ENCODE measurements at regions not wholly inside any gene's neighbourhood (a gene's known extent, or its start where the extent isn't known, plus 50 kb on each side); places are given as distances from the start of the nearest gene placed in this dataset.

GRCh38 chr4:182163180-182163579 lies 80.0 kb upstream of the TENM3 start:
- Histone ChIP-seq H3K36me3 (ENCODE audit: control insufficient read depth, insufficient read depth, low read length) (no peaks in the 10 kb centered on the region), H2AK5ac (ENCODE audit: low read depth, low read length) (no peak overlapping the region), H2BK20ac (ENCODE audit: low read depth, low read length) (no peak overlapping the region), H2AFZ (replicated peaks; ENCODE audit: low read length, poor library complexity) (no peak overlapping the region), H3K27ac (ENCODE audit: insufficient read depth, low read length) (no peak overlapping the region), H3K14ac (replicated peaks; ENCODE audit: low read depth, low read length) (no peak overlapping the region), H2BK5ac (ENCODE audit: low read depth, low read length, poor library complexity, severe bottlenecking) (no peak overlapping the region), H3K56ac (ENCODE audit: extremely low read depth, insufficient read depth, low read length) (no peak overlapping the region), H3K23ac (ENCODE audit: low read depth, low read length) (no peak overlapping the region), H3K79me1 (ENCODE audit: low read depth in 1 of 2, low read length in 2 of 2) (peaks cover 4 to 8% of the 10 kb centered on the region in 2 experiments; a peak in 3 of 4 replicates), H3K4ac (ENCODE audit: low read depth, low read length) (no peak overlapping the region), H3K18ac (ENCODE audit: low read depth, low read length) (no peak overlapping the region), H3K9me1 (ENCODE audit: insufficient read depth, low read length) (no peaks in the 10 kb centered on the region; the same call in 1 of the 2 replicates), H4K91ac (ENCODE audit: insufficient read depth, low read depth, low read length) (no peak overlapping the region), H3K4me1 (ENCODE audit: control insufficient read depth, insufficient read depth, low read length) (no peaks in the 10 kb centered on the region), H2AK9ac (replicated peaks; ENCODE audit: low read depth, low read length, poor library complexity) (no peak overlapping the region), H2BK15ac (ENCODE audit: low read depth, low read length) (no peak overlapping the region), H4K5ac (ENCODE audit: low read depth, low read length) (no peak overlapping the region), H3K9me3 (ENCODE audit: control insufficient read depth, insufficient read depth, low read length) (no peaks in the 10 kb centered on the region), H4K20me1 (ENCODE audit: insufficient read depth, low read length) (no peaks in the 10 kb centered on the region), H3K9ac (ENCODE audit: low read depth, low read length) (no peak overlapping the region), H3K4me3 (ENCODE audit: insufficient read depth, low read depth, low read length) (no peak overlapping the region), H4K8ac (ENCODE audit: low read depth in 2 of 2, low read length in 2 of 2) (no peak overlapping the region), H3K27me3 (ENCODE audit: control insufficient read depth, insufficient read depth, low read length) (no peaks in the 10 kb centered on the region), H3K4me2 (ENCODE audit: low read depth, low read length) (no peak overlapping the region), H2BK120ac (ENCODE audit: low read depth, low read length) (no peak overlapping the region)
- intact Hi-C loops (cut with micrococcal nuclease) (no loop called here), in situ Hi-C loops (cut with MboI; ENCODE audit: low sequenced_read_pairs) (no loop called here), dilution Hi-C loops (cut with HindIII; ENCODE audit: low sequenced_read_pairs, unreplicated experiment) (no loop called here)
- TF ChIP-seq, protein P1, sequence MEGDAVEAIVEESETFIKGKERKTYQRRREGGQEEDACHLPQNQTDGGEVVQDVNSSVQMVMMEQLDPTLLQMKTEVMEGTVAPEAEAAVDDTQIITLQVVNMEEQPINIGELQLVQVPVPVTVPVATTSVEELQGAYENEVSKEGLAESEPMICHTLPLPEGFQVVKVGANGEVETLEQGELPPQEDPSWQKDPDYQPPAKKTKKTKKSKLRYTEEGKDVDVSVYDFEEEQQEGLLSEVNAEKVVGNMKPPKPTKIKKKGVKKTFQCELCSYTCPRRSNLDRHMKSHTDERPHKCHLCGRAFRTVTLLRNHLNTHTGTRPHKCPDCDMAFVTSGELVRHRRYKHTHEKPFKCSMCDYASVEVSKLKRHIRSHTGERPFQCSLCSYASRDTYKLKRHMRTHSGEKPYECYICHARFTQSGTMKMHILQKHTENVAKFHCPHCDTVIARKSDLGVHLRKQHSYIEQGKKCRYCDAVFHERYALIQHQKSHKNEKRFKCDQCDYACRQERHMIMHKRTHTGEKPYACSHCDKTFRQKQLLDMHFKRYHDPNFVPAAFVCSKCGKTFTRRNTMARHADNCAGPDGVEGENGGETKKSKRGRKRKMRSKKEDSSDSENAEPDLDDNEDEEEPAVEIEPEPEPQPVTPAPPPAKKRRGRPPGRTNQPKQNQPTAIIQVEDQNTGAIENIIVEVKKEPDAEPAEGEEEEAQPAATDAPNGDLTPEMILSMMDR (conservative IDR thresholded peaks at IDR 0.05; ENCODE audit: low read depth, low read length) = no peak
- TF ChIP-seq, protein P2, sequence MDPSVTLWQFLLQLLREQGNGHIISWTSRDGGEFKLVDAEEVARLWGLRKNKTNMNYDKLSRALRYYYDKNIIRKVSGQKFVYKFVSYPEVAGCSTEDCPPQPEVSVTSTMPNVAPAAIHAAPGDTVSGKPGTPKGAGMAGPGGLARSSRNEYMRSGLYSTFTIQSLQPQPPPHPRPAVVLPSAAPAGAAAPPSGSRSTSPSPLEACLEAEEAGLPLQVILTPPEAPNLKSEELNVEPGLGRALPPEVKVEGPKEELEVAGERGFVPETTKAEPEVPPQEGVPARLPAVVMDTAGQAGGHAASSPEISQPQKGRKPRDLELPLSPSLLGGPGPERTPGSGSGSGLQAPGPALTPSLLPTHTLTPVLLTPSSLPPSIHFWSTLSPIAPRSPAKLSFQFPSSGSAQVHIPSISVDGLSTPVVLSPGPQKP (IDR thresholded peaks at IDR 0.05; ENCODE audit: borderline replicate concordance, low read depth, low read length) = no peak
- TF ChIP-seq RAD21 (IDR thresholded peaks at IDR 0.05; ENCODE audit: low read length) (no peak), SMC3 (IDR thresholded peaks at IDR 0.05; ENCODE audit: low read depth, low read length) (no peak), RCOR1 (IDR thresholded peaks at IDR 0.05; ENCODE audit: insufficient replicate concordance, low read length) (no peak), CEBPB (IDR thresholded peaks at IDR 0.05; ENCODE audit: low read depth, low read length) (no peak), CHD1 (IDR thresholded peaks at IDR 0.05; ENCODE audit: low read depth, low read length) (no peak), MAFK (IDR thresholded peaks at IDR 0.05; ENCODE audit: low read depth, low read length) (no peak), BHLHE40 (IDR thresholded peaks at IDR 0.05; ENCODE audit: low read depth, low read length) (no peak)
- TF ChIP-seq, protein P3, sequence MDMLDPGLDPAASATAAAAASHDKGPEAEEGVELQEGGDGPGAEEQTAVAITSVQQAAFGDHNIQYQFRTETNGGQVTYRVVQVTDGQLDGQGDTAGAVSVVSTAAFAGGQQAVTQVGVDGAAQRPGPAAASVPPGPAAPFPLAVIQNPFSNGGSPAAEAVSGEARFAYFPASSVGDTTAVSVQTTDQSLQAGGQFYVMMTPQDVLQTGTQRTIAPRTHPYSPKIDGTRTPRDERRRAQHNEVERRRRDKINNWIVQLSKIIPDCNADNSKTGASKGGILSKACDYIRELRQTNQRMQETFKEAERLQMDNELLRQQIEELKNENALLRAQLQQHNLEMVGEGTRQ (IDR thresholded peaks at IDR 0.05; ENCODE audit: low read depth, low read length) = no peak
- no peak for ATAC-seq (ENCODE audit: low read depth)
- no TSS peak for BruUV-seq (replicated peaks)
- ChIA-PET CTCF (no interaction called here), POLR2A (ENCODE audit: unreplicated experiment) (no interaction called here)
- DNase-seq = no peak
- WGBS, 2 experiments (ENCODE audit: extremely low coverage in 2 of 2, insufficient read length in 1 of 2) = 75% methylated on average over 2 of the region's 8 CpGs; no CpG with 5 or more reads in 1 of the 2 experiments

Data from IMR-90 (cell line).